ENCODE measurements at regions not wholly inside any gene's neighbourhood (a gene's known extent, or its start where the extent isn't known, plus 50 kb on each side); places are given as distances from the start of the nearest gene placed in this dataset.

- Mint-ChIP-seq H3K4me3 (no peak overlapping the region), H3K9me3 (no peaks in the 10 kb centered on the region), H3K36me3 (ENCODE audit: low read depth) (no peaks in the 10 kb centered on the region), H3K27ac (no peak overlapping the region), H3K4me1 (ENCODE audit: low read depth) (no peaks in the 10 kb centered on the region), H3K27me3 (no peaks in the 10 kb centered on the region)
- no peak for TF ChIP-seq CTCF (IDR thresholded peaks at IDR 0.05)
- ChIA-PET POLR2A (no interaction called here), CTCF (no interaction called here)
- ATAC-seq (no peak), DNase-seq (no peak)
- intact Hi-C loops (cut with micrococcal nuclease) = no loop called here
Observed at GRCh38 chr3:180538493-180538892, 63.5 kb upstream of the TTC14 start.

- CTCF ChIA-PET = no interaction called here
- Mint-ChIP-seq H3K36me3 (ENCODE audit: low read depth) (no peaks in the 10 kb centered on the region), H3K27me3 (peaks cover 6% of the 10 kb centered on the region), H3K9me3 (no peaks in the 10 kb centered on the region), H3K4me3 (no peak overlapping the region), H3K27ac (no peak overlapping the region), H3K4me1 (ENCODE audit: low read depth) (no peaks in the 10 kb centered on the region)
- intact Hi-C loops (cut with micrococcal nuclease) = no loop called here
- DNase-seq (no peak), ATAC-seq (no peak)
- POLR2A ChIA-PET = no interaction called here
- TF ChIP-seq CTCF (IDR thresholded peaks at IDR 0.05) = no peak
Observed at GRCh38 chr3:180543877-180544276, 58.1 kb upstream of the TTC14 start.

- no peak overlapping the region for H3K4me3 Mint-ChIP-seq
- intact Hi-C loops (cut with micrococcal nuclease) = no loop called here
- TF ChIP-seq CTCF (IDR thresholded peaks at IDR 0.05) = no peak
- peaks cover 6% of the 10 kb centered on the region for H3K27me3 Mint-ChIP-seq
- H3K36me3 Mint-ChIP-seq (ENCODE audit: low read depth) = no peaks in the 10 kb centered on the region
- ATAC-seq = no peak
- no peak overlapping the region for H3K27ac Mint-ChIP-seq
- H3K4me1 Mint-ChIP-seq (ENCODE audit: low read depth) = no peaks in the 10 kb centered on the region
- POLR2A ChIA-PET = no interaction called here
- DNase-seq = no peak
- no peaks in the 10 kb centered on the region for H3K9me3 Mint-ChIP-seq
- CTCF ChIA-PET = no interaction called here
Observed at GRCh38 chr3:180546863-180547262, 55.1 kb upstream of the TTC14 start.

GRCh38 chr3:180548050-180548449, 53.9 kb upstream of the TTC14 start:
- Mint-ChIP-seq H3K27me3 (peaks cover 6% of the 10 kb centered on the region), H3K4me1 (ENCODE audit: low read depth) (no peaks in the 10 kb centered on the region), H3K27ac (no peak overlapping the region), H3K36me3 (ENCODE audit: low read depth) (no peaks in the 10 kb centered on the region), H3K4me3 (no peak overlapping the region), H3K9me3 (no peaks in the 10 kb centered on the region)
- TF ChIP-seq CTCF (IDR thresholded peaks at IDR 0.05) = no peak
- ATAC-seq = no peak
- intact Hi-C loops (cut with micrococcal nuclease) = no loop called here
- no peak for DNase-seq
- POLR2A ChIA-PET = no interaction called here
- CTCF ChIA-PET = no interaction called here
